ENCODE measurements at regions not wholly inside any gene's neighbourhood (a gene's known extent, or its start where the extent isn't known, plus 50 kb on each side); places are given as distances from the start of the nearest gene placed in this dataset.

DNA sequence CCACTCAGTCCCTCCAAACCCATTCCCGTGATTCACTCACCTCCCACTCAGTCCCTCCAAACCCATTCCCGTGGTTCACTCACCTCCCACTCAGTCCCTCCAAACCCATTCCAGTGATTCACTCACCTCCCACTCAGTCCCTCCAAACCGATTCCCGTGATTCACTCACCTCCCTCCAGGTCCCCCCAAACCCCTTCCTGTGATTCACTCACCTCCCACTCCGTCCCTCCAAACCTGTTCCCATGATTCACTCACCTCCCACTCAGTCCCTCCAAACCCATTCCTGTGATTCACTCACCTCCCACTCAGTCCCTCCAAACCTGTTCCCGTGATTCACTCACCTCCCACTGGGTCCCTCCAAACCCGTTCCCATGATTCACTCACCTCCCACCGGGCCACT, 639.6 kb downstream of the BRD1 start:
- Histone ChIP-seq H3K27ac (ENCODE audit: low read depth, low read length) (no peak overlapping the region), H3K9me3 (ENCODE audit: insufficient read depth, low read length) (no peaks in the 10 kb centered on the region), H3K4me2 (ENCODE audit: low read depth, low read length, poor library complexity, severe bottlenecking) (no peak overlapping the region), H3F3A (ENCODE audit: insufficient read depth) (no peaks in the 10 kb centered on the region), H3K9ac (ENCODE audit: low read length) (no peak overlapping the region), H2AFZ (ENCODE audit: low read depth, low read length, severe bottlenecking) (no peak overlapping the region), H3K9me2 (replicated peaks; ENCODE audit: insufficient read depth, low read length) (no peaks in the 10 kb centered on the region), H3K36me3 (ENCODE audit: low read length) (no peaks in the 10 kb centered on the region), H3K27me3 (ENCODE audit: low read length) (no peaks in the 10 kb centered on the region), H3K79me2 (ENCODE audit: insufficient read depth, low read length) (no peaks in the 10 kb centered on the region), H4K20me1 (ENCODE audit: low read depth, low read length) (no peaks in the 10 kb centered on the region), H3K4me3 (ENCODE audit: insufficient read depth, low read length, poor library complexity, severe bottlenecking) (no peak overlapping the region)
- no peak for TF ChIP-seq CTCF (IDR thresholded peaks at IDR 0.05; ENCODE audit: insufficient read depth, low read length, poor library complexity, severe bottlenecking)

DNA sequence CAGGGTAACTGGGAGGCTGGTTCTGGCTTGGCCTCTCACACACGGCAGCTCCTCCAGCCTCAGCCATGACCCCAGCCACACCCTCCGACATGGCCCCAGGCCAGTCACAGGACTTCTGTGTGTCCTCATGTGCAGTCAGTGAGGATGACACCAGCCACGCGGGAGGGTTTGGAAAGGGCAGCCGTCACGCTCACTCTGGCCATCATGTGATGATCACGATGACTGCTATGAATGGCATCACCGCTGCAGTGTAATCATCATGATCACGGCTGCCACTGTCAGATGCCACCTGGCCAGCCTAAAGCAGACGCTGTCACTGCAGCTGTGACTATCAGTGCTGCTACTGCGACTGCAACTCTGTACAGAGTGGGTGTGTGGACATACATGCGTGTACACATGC, 640.9 kb downstream of the BRD1 start:
- Histone ChIP-seq H2AFZ (ENCODE audit: low read depth, low read length, severe bottlenecking) (no peak overlapping the region), H3K27ac (ENCODE audit: low read depth, low read length) (no peak overlapping the region), H3K36me3 (ENCODE audit: low read length) (no peaks in the 10 kb centered on the region), H4K20me1 (ENCODE audit: low read depth, low read length) (no peaks in the 10 kb centered on the region), H3K9me3 (ENCODE audit: insufficient read depth, low read length) (no peaks in the 10 kb centered on the region), H3F3A (ENCODE audit: insufficient read depth) (no peaks in the 10 kb centered on the region), H3K27me3 (ENCODE audit: low read length) (no peaks in the 10 kb centered on the region), H3K79me2 (ENCODE audit: insufficient read depth, low read length) (no peaks in the 10 kb centered on the region), H3K4me2 (ENCODE audit: low read depth, low read length, poor library complexity, severe bottlenecking) (no peak overlapping the region), H3K9me2 (replicated peaks; ENCODE audit: insufficient read depth, low read length) (no peaks in the 10 kb centered on the region), H3K4me3 (ENCODE audit: insufficient read depth, low read length, poor library complexity, severe bottlenecking) (no peak overlapping the region), H3K9ac (ENCODE audit: low read length) (no peak overlapping the region)
- no peak for TF ChIP-seq EZH2phosphoT487 (conservative IDR thresholded peaks at IDR 0.05; ENCODE audit: low read length)
- no peak for TF ChIP-seq CTCF (IDR thresholded peaks at IDR 0.05; ENCODE audit: insufficient read depth, low read length, poor library complexity, severe bottlenecking)

- Histone ChIP-seq H3K27me3 (ENCODE audit: low read length) (no peaks in the 10 kb centered on the region), H3K4me2 (ENCODE audit: low read depth, low read length, poor library complexity, severe bottlenecking) (no peak overlapping the region), H3K79me2 (ENCODE audit: insufficient read depth, low read length) (no peaks in the 10 kb centered on the region), H3K9ac (ENCODE audit: low read length) (no peak overlapping the region), H3K27ac (ENCODE audit: low read depth, low read length) (no peak overlapping the region), H3K36me3 (ENCODE audit: low read length) (no peaks in the 10 kb centered on the region), H2AFZ (ENCODE audit: low read depth, low read length, severe bottlenecking) (no peak overlapping the region), H4K20me1 (ENCODE audit: low read depth, low read length) (no peaks in the 10 kb centered on the region), H3F3A (ENCODE audit: insufficient read depth) (no peaks in the 10 kb centered on the region), H3K9me3 (ENCODE audit: insufficient read depth, low read length) (no peaks in the 10 kb centered on the region), H3K9me2 (replicated peaks; ENCODE audit: insufficient read depth, low read length) (no peaks in the 10 kb centered on the region), H3K4me3 (ENCODE audit: insufficient read depth, low read length, poor library complexity, severe bottlenecking) (no peak overlapping the region)
- TF ChIP-seq CTCF (IDR thresholded peaks at IDR 0.05; ENCODE audit: insufficient read depth, low read length, poor library complexity, severe bottlenecking) (no peak), EZH2phosphoT487 (conservative IDR thresholded peaks at IDR 0.05; ENCODE audit: low read length) (no peak)
These were observed 641.4 kb downstream of the BRD1 start for GRCh38 chr22:49186293-49186692.
